OCI-LY7 (cell line): ENCODE measurements at regions not wholly inside any gene's neighbourhood (a gene's known extent, or its start where the extent isn't known, plus 50 kb on each side); places are given as distances from the start of the nearest gene placed in this dataset.

Source experiments
- BruUV-seq: library from RNA; stranded (reverse); fragments of 400-500 nt; replicated peaks from 2 replicates; lab custom pipeline; 2021; lab: Mats Ljungman, UMichigan
- CTCF ChIA-PET: fragments of 300-600 bp; sonication (Branson Sonifier 250); formaldehyde crosslinking; loops from one replicate; lab custom pipeline; 2022; ENCODE audit warnings: antibody characterized with exemption; ENCODE audit not compliant: unreplicated experiment; lab: Charles Lee
- POLR2A ChIA-PET: fragments of 300-600 bp; sonication (Branson Sonifier 250); formaldehyde crosslinking; loops from one replicate; lab custom pipeline; 2022; ENCODE audit warnings: antibody characterized with exemption; lab: Charles Lee
- DNase-seq: peaks from one replicate; pipeline ENCODE4 v3.0.0-alpha.2; 2015; ENCODE audit warnings: low spot score
- H2AFZ ChIP-seq: fragments of 200-600 bp; sonication (generic), shearing (Covaris generic); 2 replicates; pipeline ENCODE4 v1.6.1; 2014; ENCODE audit warnings: mild to moderate bottlenecking, antibody characterized with exemption, low read length, moderate library complexity
- H3K27ac ChIP-seq: fragments of 200-600 bp; sonication (generic); 2 replicates; pipeline ENCODE4 v1.5.1; 2014; ENCODE audit warnings: mixed run types, low read depth, mild to moderate bottlenecking, moderate library complexity, low read length, inconsistent platforms; ENCODE audit not compliant: poor library complexity, severe bottlenecking
- H3K36me3 ChIP-seq: fragments of 200-600 bp; sonication (generic); 2 replicates; pipeline ENCODE4 v1.6.1; 2014; ENCODE audit warnings: mild to moderate bottlenecking, antibody characterized with exemption, low read length, moderate library complexity, mixed read lengths; ENCODE audit not compliant: insufficient read depth
- H3K4me1 ChIP-seq: fragments of 200-600 bp; sonication (generic); 2 replicates; pipeline ENCODE4 v1.5.1; 2014; ENCODE audit warnings: mild to moderate bottlenecking, low read length; ENCODE audit not compliant: insufficient read depth, poor library complexity, severe bottlenecking
- H3K4me2 ChIP-seq: fragments of 200-600 bp; sonication (generic); 2 replicates; pipeline ENCODE4 v1.6.1; 2014; ENCODE audit warnings: mild to moderate bottlenecking, low read length
- H3K4me3 ChIP-seq: fragments of 200-600 bp; sonication (generic); 2 replicates; pipeline ENCODE4 v1.5.1; 2014; ENCODE audit warnings: mild to moderate bottlenecking, low read depth, low read length; ENCODE audit not compliant: poor library complexity, severe bottlenecking
- H3K79me2 ChIP-seq: fragments of 200-600 bp; sonication (generic); 2 replicates; pipeline ENCODE4 v1.6.1; 2016; ENCODE audit warnings: low read depth, mild to moderate bottlenecking, low read length, moderate library complexity, mixed read lengths; ENCODE audit not compliant: insufficient read depth
- H3K9me2 ChIP-seq: fragments of 200-600 bp; sonication (generic); 2 replicates; pipeline ENCODE4 v1.6.1; 2016; ENCODE audit warnings: mild to moderate bottlenecking, low read length, mixed read lengths; ENCODE audit not compliant: insufficient read depth
- H3K9me3 ChIP-seq: fragments of 200-600 bp; sonication (generic); 2 replicates; pipeline ENCODE4 v1.6.1; 2014; ENCODE audit warnings: mild to moderate bottlenecking, mixed run types, low read length, mixed read lengths
- H4K20me1 ChIP-seq: fragments of 200-600 bp; sonication (generic); 2 replicates; pipeline ENCODE4 v1.6.1; 2014; ENCODE audit warnings: mild to moderate bottlenecking, antibody characterized with exemption, low read length, moderate library complexity, mixed read lengths; ENCODE audit not compliant: insufficient read depth
- EZH2phosphoT487 ChIP-seq: fragments of 200-600 bp; sonication (generic); IDR thresholded peaks from 2 replicates; pipeline ENCODE4 v1.6.1; 2018; ENCODE audit warnings: low read depth, borderline replicate concordance, mild to moderate bottlenecking, mixed run types, antibody characterized with exemption, low read length, moderate library complexity, mixed read lengths
- intact Hi-C: fragments of 100-400 bp; cut with micrococcal nuclease; formaldehyde crosslinking; loops from one replicate; pipeline ENCODE4 v1.10.0; 2022; ENCODE audit not compliant: unreplicated experiment
- TF ChIP-seq, protein P1 (sequence below): fragments of 200-600 bp; sonication (generic); conservative IDR thresholded peaks from 2 replicates; pipeline ENCODE4 v1.5.1; 2014; ENCODE audit warnings: mild to moderate bottlenecking, antibody characterized with exemption, low read length, moderate library complexity, mixed read lengths

GRCh38 chr18:54672109-54672508 is 81.1 kb downstream of the DYNAP start:
- H2AFZ ChIP-seq, result no peak overlapping the region
- ChIA-PET CTCF (no interaction called here), POLR2A (interaction anchor here (0.7 kb wide), 1 partner anchor 1508 kb away, joined by 3 read pairs; no protein-coding TSS in a partner anchor)
- intact Hi-C loops, result loop anchor here (2.0 kb wide), 1 partner anchor 227 kb away; no protein-coding TSS in a partner anchor
- no peak overlapping the region for H3K4me2 ChIP-seq
- no peak for DNase-seq
- no peaks in the 10 kb centered on the region for H3K36me3 ChIP-seq
- no peaks in the 10 kb centered on the region for H3K9me2 ChIP-seq
- H3K79me2 ChIP-seq, result no peaks in the 10 kb centered on the region
- H3K4me3 ChIP-seq, result no peak overlapping the region
- no peak overlapping the region for H3K27ac ChIP-seq
- no peaks in the 10 kb centered on the region for H3K9me3 ChIP-seq
- no peaks in the 10 kb centered on the region for H4K20me1 ChIP-seq
- TF ChIP-seq, protein P1, sequence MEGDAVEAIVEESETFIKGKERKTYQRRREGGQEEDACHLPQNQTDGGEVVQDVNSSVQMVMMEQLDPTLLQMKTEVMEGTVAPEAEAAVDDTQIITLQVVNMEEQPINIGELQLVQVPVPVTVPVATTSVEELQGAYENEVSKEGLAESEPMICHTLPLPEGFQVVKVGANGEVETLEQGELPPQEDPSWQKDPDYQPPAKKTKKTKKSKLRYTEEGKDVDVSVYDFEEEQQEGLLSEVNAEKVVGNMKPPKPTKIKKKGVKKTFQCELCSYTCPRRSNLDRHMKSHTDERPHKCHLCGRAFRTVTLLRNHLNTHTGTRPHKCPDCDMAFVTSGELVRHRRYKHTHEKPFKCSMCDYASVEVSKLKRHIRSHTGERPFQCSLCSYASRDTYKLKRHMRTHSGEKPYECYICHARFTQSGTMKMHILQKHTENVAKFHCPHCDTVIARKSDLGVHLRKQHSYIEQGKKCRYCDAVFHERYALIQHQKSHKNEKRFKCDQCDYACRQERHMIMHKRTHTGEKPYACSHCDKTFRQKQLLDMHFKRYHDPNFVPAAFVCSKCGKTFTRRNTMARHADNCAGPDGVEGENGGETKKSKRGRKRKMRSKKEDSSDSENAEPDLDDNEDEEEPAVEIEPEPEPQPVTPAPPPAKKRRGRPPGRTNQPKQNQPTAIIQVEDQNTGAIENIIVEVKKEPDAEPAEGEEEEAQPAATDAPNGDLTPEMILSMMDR, result no peak
- TF ChIP-seq EZH2phosphoT487, result no peak
- no peaks in the 10 kb centered on the region for H3K4me1 ChIP-seq
- BruUV-seq, result no TSS peak

DNA sequence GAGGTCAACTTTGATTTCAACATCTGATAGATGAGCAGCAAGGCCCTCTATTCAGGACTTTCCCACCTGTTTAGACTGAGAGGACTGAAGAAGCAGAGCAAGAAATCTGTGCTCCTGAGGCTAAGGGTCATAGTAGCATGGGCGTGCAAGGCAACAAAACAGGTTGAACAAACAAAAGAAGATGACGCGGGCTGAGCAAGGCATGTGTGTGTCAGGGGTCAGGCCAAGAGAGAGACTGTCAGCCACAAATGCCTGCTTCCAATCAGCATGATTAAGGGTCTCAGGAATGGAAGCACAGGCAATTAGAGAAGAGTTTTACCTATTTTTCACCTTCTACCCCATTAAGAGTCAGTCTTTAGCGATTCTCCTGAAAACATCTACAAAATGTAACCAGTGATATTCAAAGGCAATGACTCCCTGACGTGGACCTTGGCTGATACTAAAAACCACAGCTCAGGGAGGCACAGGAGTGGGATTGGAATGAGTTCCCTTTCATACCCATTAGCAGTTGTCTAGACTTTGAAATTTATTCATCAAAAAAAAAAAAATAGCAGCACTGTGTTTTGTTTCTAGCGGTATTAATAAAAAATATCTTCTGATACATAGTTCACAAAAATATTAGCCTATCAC is 81.9 kb downstream of the DYNAP start:
- Histone ChIP-seq H3K4me2 (no peak overlapping the region), H3K4me3 (no peak overlapping the region), H4K20me1 (no peaks in the 10 kb centered on the region), H3K4me1 (no peaks in the 10 kb centered on the region), H3K9me2 (no peaks in the 10 kb centered on the region), H2AFZ (no peak overlapping the region), H3K27ac (no peak overlapping the region), H3K79me2 (no peaks in the 10 kb centered on the region), H3K9me3 (no peaks in the 10 kb centered on the region), H3K36me3 (no peaks in the 10 kb centered on the region)
- ChIA-PET CTCF (no interaction called here), POLR2A (no interaction called here)
- TF ChIP-seq, protein P1, result no peak
- no peak for TF ChIP-seq EZH2phosphoT487
- intact Hi-C loops, result loop anchor here (2.0 kb wide), 1 partner anchor 228 kb away; no protein-coding TSS in a partner anchor
- BruUV-seq, result no TSS peak
- DNase-seq, result no peak

DNA sequence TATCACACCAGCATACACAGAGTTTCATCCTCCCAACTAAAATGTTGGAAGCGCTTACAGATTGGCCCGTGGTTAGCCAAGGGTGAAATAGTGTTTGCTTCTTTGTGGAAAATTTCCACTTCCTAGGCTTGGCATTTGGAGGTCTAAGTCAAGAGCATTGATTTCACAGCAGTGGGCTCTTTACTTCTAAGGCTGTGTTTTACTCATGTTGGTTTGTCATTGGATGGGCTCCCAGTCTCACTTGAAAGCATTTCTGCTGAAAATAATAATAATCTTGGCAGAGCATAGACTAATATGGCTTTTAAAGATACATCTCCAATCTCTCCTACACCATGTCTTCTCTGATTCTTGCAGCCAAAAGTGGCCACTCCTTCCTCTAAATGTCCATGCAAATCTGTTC is 82.9 kb downstream of the DYNAP start:
- Histone ChIP-seq H4K20me1 (no peaks in the 10 kb centered on the region), H3K36me3 (no peaks in the 10 kb centered on the region), H3K4me3 (no peak overlapping the region), H3K9me3 (no peaks in the 10 kb centered on the region), H3K4me1 (no peaks in the 10 kb centered on the region), H3K9me2 (no peaks in the 10 kb centered on the region), H3K27ac (no peak overlapping the region), H3K79me2 (no peaks in the 10 kb centered on the region), H2AFZ (no peak overlapping the region), H3K4me2 (no peak overlapping the region)
- ChIA-PET CTCF (no interaction called here), POLR2A (no interaction called here)
- DNase-seq, result no peak
- intact Hi-C loops, result loop anchor here (2.0 kb wide), 1 partner anchor 229 kb away; no protein-coding TSS in a partner anchor
- TF ChIP-seq EZH2phosphoT487, result no peak
- TF ChIP-seq, protein P1, result no peak
- no TSS peak for BruUV-seq
